Left colon (tissue), 2 donors: ENCODE measurements at regions not wholly inside any gene's neighbourhood (a gene's known extent, or its start where the extent isn't known, plus 50 kb on each side); places are given as distances from the start of the nearest gene placed in this dataset.

ENCODE experiments used
- ATAC-seq: fragments of 200-7000 bp; cut with Tn5 transposase; one replicate; pipeline ENCODE4 v1.9.1; 2020; ENCODE audit warnings: mild to moderate bottlenecking, moderate library complexity
- DNase-seq, 2 donors: peaks; one replicate each; pipeline ENCODE4 v3.0.0-alpha.2; 2020
- intact Hi-C, 2 donors: fragments of 100-400 bp; cut with DNase I in 1 of 2; cut with micrococcal nuclease in 1 of 2; formaldehyde crosslinking; loops; one replicate each; pipeline versions ENCODE4 v1.11.2 to v1.14.0; 2022; cut with DNase I, micrococcal nuclease
- donor health status: DM: no; HTN: no; CAD: no.
- donor health status: DM: yes; HTN: yes; CAD: no.

GRCh38 chr7:22676385-22676784 is 50.6 kb upstream of the IL6 start:
- no peak for ATAC-seq
- intact Hi-C loops: no loop called here

GRCh38 chr7:22675917-22676343 is 51.1 kb upstream of the IL6 start:
- DNase-seq (no peak), ATAC-seq (no peak)
- intact Hi-C loops: no loop called here

More at GRCh38 chr7:22676385-22676784, 50.6 kb upstream of the IL6 start:
- no peak for DNase-seq

- DNase-seq (no peak), ATAC-seq (no peak)
- intact Hi-C loops: no loop called here
Observed at GRCh38 chr7:22675421-22675820, 51.6 kb upstream of the IL6 start.

- no peak for DNase-seq
- ATAC-seq: no peak
- intact Hi-C loops: no loop called here
Observed at GRCh38 chr7:22672846-22673680, 53.9 kb upstream of the IL6 start.

GRCh38 chr7:22671177-22671879 is 55.7 kb upstream of the IL6 start:
- intact Hi-C loops: no loop called here

GRCh38 chr7:22670422-22670815 is 56.6 kb upstream of the IL6 start:
- intact Hi-C loops: no loop called here
- DNase-seq (no peak), ATAC-seq (no peak)

More at GRCh38 chr7:22671177-22671879, 55.7 kb upstream of the IL6 start:
- ATAC-seq (no peak), DNase-seq (no peak)

- ATAC-seq: no peak
- intact Hi-C loops: no loop called here
- DNase-seq: no peak
Observed at GRCh38 chr7:22669692-22670421, 57.1 kb upstream of the IL6 start.

GRCh38 chr7:22668971-22669401 is 58.0 kb upstream of the IL6 start:
- no peak for ATAC-seq
- DNase-seq: no peak
- intact Hi-C loops: no loop called here

GRCh38 chr7:22667562-22668239 is 59.3 kb upstream of the IL6 start:
- intact Hi-C loops: no loop called here
- ATAC-seq (no peak), DNase-seq (no peak)

GRCh38 chr7:22667187-22667561 is 59.8 kb upstream of the IL6 start:
- ATAC-seq: no peak
- no peak for DNase-seq
- intact Hi-C loops: no loop called here

GRCh38 chr7:22666732-22667131 is 60.3 kb upstream of the IL6 start:
- intact Hi-C loops: no loop called here
- DNase-seq (no peak), ATAC-seq (no peak)

- ATAC-seq: no peak
- DNase-seq: no peak
- intact Hi-C loops: no loop called here
Observed at GRCh38 chr7:22665923-22666322, 61.1 kb upstream of the IL6 start.

GRCh38 chr7:22664988-22665798 is 61.8 kb upstream of the IL6 start:
- intact Hi-C loops: no loop called here
- no peak for ATAC-seq
- DNase-seq: no peak

GRCh38 chr7:22663721-22664120 is 63.3 kb upstream of the IL6 start:
- no peak for ATAC-seq
- intact Hi-C loops: no loop called here
- no peak for DNase-seq

- DNase-seq: no peak
- intact Hi-C loops: no loop called here
- no peak for ATAC-seq
Observed at GRCh38 chr7:22663357-22663718, 63.7 kb upstream of the IL6 start.

GRCh38 chr7:22662556-22663356 is 64.2 kb upstream of the IL6 start:
- DNase-seq: no peak
- no peak for ATAC-seq
- intact Hi-C loops: no loop called here

- ATAC-seq (no peak), DNase-seq (no peak)
- intact Hi-C loops: no loop called here
Observed at GRCh38 chr7:22662036-22662435, 65.0 kb upstream of the IL6 start.

GRCh38 chr7:22660732-22661131 is 66.3 kb upstream of the IL6 start:
- DNase-seq (no peak), ATAC-seq (no peak)
- intact Hi-C loops: no loop called here
